Activated T-helper 2 cell treated with anti-CD3 and anti-CD28 coated beads, Interferon-gamma antibody, Interleukin-2, Interleukin-4, amounts not matched to agents 10 μg/mL and 5 μg/mL and 100 μg/mL, durations not matched to agents 14 hours and 24 hours and 36 hours (primary cell): ENCODE measurements at regions not wholly inside any gene's neighbourhood (a gene's known extent, or its start where the extent isn't known, plus 50 kb on each side); places are given as distances from the start of the nearest gene placed in this dataset.
"Not testable (repeated sequence)": the region's sequence is repeated elsewhere in the genome, so short reads cannot be mapped to it uniquely, and the experiment has no call there.

ENCODE experiments used
- DNase-seq: peaks from one replicate; pipeline ENCODE4 v3.0.0; 2021; ENCODE audit warnings: low spot score
- H3K27ac Mint-ChIP-seq: one replicate; pipeline ENCODE4 v1.8.0; 2021; ENCODE audit warnings: mixed read lengths
- H3K27me3 Mint-ChIP-seq: one replicate; pipeline ENCODE4 v1.8.0; 2021; ENCODE audit warnings: low read depth, mixed read lengths
- H3K36me3 Mint-ChIP-seq: one replicate; pipeline ENCODE4 v1.8.0; 2021; ENCODE audit warnings: low read depth, mixed read lengths
- H3K4me1 Mint-ChIP-seq: one replicate; pipeline ENCODE4 v1.8.0; 2021; ENCODE audit warnings: low read depth, mixed read lengths
- H3K4me3 Mint-ChIP-seq: one replicate; pipeline ENCODE4 v1.8.0; 2021; ENCODE audit warnings: low read depth, mild to moderate bottlenecking, moderate library complexity, mixed read lengths
- H3K9me3 Mint-ChIP-seq: one replicate; pipeline ENCODE4 v1.8.0; 2021; ENCODE audit warnings: mixed read lengths
- intact Hi-C: fragments of 100-400 bp; cut with micrococcal nuclease; formaldehyde crosslinking; loops from one replicate; pipeline ENCODE4 v1.15.1; 2023

DNA sequence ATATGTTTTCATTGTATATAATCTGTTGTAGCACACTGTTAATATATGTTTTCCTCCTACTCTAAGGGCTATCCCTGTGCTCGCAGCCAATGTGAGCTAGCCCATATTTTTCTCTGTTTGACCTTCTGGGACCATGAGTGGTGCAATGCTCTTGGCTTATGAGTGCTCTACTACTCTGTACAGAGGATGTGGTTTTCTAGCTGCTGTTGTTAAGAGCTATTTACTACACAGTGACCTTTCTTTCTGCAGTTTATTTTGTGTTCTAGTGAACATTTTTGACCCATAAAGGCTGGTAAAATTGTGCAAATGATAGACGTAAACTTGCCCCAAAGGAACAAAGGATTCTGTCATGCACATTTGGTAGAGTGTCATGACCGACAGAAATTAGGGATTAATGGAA is 84.1 kb upstream of the CPHXL start:
- H3K9me3 Mint-ChIP-seq, result no peaks in the 10 kb centered on the region

DNA sequence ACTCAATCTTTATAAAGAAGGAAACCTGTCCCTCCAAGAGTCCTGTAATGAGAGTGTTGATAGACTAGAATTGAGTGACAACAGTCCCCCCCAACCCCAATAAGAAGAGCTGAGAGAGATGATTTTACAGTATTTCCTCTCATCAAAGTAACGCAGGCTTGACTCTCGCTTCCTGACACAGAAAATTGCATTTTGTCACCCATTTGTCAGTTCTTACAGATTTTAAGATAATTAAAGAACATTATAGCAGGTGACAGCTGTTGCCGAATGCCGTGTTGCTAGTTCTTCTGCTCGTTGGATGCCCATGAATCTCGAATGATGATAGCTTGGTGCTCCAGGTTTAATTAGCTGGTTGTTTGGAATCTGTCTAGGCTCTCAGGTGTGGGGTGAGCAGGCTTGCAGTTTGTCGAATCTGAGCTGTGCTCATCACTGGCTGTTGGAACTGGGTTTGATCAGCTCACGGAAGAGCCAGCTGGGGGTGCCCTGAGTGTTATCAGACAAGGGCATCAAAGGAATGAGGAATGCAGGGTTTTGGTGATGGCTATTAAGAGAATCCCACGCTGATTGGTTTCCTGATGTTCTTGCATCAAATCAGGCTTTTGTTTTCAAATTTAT is 84.8 kb upstream of the CPHXL start:
- no peaks in the 10 kb centered on the region for H3K4me1 Mint-ChIP-seq
- H3K27ac Mint-ChIP-seq, result no peak overlapping the region
- no peaks in the 10 kb centered on the region for H3K36me3 Mint-ChIP-seq
- intact Hi-C loops, result no loop called here
- no peaks in the 10 kb centered on the region for H3K9me3 Mint-ChIP-seq
- DNase-seq, result no peak
- no peak overlapping the region for H3K4me3 Mint-ChIP-seq
- H3K27me3 Mint-ChIP-seq, result no peaks in the 10 kb centered on the region

More for the DNA sequence above, 84.1 kb upstream of the CPHXL start:
- intact Hi-C loops, result no loop called here
- no peaks in the 10 kb centered on the region for H3K27me3 Mint-ChIP-seq
- H3K27ac Mint-ChIP-seq, result no peak overlapping the region
- no peaks in the 10 kb centered on the region for H3K4me1 Mint-ChIP-seq
- no peak overlapping the region for H3K4me3 Mint-ChIP-seq
- H3K36me3 Mint-ChIP-seq, result no peaks in the 10 kb centered on the region
- DNase-seq, result no peak

DNA sequence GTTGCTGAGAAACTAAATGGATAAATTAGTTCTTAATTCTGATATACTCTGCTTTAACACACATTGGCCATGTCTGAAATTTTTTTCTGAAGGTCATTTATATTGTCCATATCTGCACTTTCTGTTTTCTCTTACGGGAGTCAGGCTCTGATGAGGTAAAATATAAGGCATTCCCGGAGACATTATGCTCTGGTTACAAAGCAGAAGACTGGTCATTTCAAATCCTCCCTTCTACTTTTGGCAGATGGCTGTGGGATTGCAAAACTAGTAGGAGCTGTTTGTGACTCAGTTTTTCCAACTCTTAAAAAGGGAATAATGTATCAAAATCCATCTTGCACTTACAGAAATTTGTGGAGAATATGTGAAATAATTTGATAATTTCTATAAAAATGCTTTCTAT is 92.2 kb upstream of the CPHXL start:
- intact Hi-C loops, result no loop called here
- no peak for DNase-seq
- no peaks in the 10 kb centered on the region for H3K27me3 Mint-ChIP-seq
- H3K4me3 Mint-ChIP-seq, result no peak overlapping the region
- H3K36me3 Mint-ChIP-seq, result no peaks in the 10 kb centered on the region
- H3K9me3 Mint-ChIP-seq, result no peaks in the 10 kb centered on the region
- no peaks in the 10 kb centered on the region for H3K4me1 Mint-ChIP-seq
- no peak overlapping the region for H3K27ac Mint-ChIP-seq

DNA sequence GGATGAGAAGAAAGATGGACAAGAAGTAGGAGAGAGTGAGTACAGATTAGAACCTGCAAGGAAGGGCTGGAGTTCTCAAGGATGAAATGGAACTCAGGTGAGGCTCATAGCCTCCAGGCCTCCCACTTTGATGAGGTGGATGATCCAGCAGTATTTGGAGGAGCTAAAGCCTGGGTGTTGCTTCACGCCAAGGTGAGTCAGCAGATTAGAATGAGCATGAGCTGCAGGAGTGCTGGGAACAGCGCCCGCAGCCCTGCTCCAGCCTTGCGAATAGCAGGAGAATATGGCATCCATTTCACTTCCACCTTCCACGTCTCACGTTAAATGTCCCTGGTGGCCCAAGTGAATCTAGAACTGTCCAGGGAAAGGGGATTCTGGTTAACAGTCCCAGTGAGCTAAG is 94.4 kb upstream of the CPHXL start:
- Mint-ChIP-seq H3K27me3 (no peaks in the 10 kb centered on the region), H3K27ac (no peak overlapping the region), H3K4me1 (no peaks in the 10 kb centered on the region), H3K4me3 (no peak overlapping the region), H3K9me3 (no peaks in the 10 kb centered on the region), H3K36me3 (no peaks in the 10 kb centered on the region)
- intact Hi-C loops, result no loop called here
- no peak for DNase-seq

DNA sequence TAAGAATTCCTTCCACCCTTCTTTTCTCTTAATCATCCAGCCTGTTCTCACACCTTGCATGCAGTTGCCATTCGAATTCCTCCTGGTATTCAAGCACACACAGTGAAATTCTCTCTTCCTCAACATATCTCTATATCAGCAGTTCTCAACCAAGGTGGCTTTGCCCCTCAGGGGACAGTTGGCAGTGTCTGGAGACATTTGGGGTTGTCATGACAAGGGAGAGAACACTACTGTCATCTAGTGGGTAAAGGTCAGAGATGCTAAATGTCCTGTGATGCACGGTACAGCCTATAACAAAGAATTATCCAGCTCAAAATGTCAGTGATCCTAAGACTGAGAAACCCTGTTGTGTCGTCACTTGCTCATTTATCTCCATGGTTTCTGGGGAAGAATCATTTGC is 94.8 kb upstream of the CPHXL start:
- H3K4me1 Mint-ChIP-seq, result no peaks in the 10 kb centered on the region
- H3K27ac Mint-ChIP-seq, result no peak overlapping the region
- no peak for DNase-seq
- H3K9me3 Mint-ChIP-seq, result no peaks in the 10 kb centered on the region
- H3K27me3 Mint-ChIP-seq, result no peaks in the 10 kb centered on the region
- no peak overlapping the region for H3K4me3 Mint-ChIP-seq
- intact Hi-C loops, result no loop called here
- H3K36me3 Mint-ChIP-seq, result no peaks in the 10 kb centered on the region

DNA sequence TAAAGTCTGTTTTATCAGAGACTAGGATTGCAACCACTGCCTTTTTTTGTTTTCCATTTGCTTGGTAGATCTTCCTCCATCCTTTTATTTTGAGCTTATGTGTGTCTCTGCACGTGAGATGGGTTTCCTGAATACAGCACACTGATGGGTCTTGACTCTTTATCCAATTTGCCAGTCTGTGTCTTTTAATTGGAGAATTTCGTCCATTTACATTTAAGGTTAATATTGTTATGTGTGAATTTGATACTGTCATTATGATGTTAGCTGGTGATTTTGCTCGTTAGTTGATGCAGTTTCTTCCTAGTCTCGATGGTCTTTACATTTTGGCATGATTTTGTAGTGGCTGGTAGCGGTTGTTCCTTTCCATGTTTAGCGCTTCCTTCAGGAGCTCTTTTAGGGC is 99.5 kb upstream of the CPHXL start:
- H3K9me3 Mint-ChIP-seq, result peaks cover 13% of the 10 kb centered on the region
- H3K4me3 Mint-ChIP-seq, H3K36me3 Mint-ChIP-seq, H3K4me1 Mint-ChIP-seq, H3K27ac Mint-ChIP-seq, DNase-seq, H3K27me3 Mint-ChIP-seq, intact Hi-C loops: not testable (repeated sequence)

DNA sequence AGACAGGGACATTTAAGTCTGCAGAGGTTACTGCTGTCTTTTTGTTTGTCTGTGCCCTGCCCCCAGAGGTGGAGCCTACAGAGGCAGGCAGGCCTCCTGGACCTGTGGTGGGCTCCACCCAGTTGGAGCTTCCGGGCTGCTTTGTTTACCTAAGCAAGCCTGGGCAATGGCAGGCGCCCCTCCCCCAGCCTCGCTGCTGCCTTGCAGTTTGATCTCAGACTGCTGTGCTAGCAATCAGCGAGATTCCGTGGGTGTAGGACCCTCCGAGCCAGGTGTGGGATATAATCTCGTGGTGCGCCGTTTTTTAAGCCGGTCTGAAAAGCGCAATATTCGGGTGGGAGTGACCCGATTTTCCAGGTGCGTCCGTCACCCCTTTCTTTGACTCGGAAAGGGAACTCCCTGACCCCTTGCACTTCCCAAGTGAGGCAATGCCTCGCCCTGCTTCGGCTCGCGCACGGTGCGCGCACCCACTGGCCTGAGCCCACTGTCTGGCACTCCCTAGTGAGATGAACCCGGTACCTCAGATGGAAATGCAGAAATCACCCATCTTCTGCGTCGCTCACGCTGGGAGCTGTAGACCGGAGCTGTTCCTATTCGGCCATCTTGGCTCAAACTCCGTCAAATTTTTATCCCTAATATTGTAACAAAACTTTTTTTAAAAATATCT is 101.2 kb upstream of the CPHXL start:
- H3K4me3 Mint-ChIP-seq, H3K4me1 Mint-ChIP-seq, H3K27me3 Mint-ChIP-seq, H3K36me3 Mint-ChIP-seq, DNase-seq, H3K27ac Mint-ChIP-seq, intact Hi-C loops: not testable (repeated sequence)
- peaks cover 13% of the 10 kb centered on the region for H3K9me3 Mint-ChIP-seq

DNA sequence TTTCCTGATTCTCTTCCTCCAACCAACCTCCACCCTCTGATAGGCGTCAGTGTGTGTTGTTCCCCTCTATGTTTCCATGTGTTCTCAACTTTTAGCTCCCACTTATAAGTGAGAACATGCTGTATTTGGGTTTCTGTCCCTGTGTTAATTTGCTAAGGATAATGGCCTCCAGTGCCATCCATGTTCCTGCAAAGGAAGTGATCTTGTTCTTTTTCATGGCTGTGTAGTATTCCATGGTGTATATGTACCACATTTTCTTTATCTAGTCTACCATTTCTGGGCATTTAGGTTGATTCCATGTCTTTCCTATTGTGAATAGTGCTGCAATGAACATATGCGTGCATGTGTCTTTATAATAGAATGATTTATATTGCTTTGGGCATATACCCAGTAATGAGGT is 107.1 kb upstream of the CPHXL start:
- H3K27me3 Mint-ChIP-seq, H3K27ac Mint-ChIP-seq, intact Hi-C loops: not testable (repeated sequence)

DNA sequence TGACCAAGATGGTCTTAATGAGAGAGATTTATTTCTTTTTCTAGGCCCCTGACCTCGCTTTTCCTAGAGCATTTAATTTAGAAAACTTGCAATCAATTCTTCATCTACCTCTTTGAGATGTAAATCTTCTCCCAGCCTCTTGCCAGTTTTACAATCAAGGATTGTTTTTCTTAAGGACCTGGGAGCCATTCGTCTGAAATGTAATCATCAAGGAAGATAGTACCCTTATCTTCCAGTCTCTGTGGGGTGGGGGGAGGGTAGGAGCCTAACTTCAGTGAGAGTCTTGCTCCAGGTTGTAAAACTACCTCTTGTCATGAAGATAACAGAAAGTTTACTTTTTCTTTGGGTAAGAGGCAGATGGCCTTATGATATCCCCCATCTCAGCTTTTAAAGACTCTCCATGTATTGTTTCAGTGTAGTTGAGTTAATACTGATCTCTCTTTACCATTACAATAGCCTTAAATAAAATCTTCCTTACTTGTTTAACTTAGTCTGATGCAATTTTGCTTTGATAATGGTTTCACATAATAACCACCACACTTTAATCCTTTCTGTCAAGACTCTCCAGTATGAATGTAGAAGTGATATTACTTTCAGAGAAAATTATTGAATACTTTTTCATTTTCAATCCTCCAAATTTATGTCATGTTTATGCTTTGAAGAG is 110.2 kb upstream of the CPHXL start:
- no peaks in the 10 kb centered on the region for H3K9me3 Mint-ChIP-seq
- intact Hi-C loops, result no loop called here
- no peak for DNase-seq
- H3K4me3 Mint-ChIP-seq, result no peak overlapping the region
- H3K27ac Mint-ChIP-seq, result no peak overlapping the region
- H3K4me1 Mint-ChIP-seq, result no peaks in the 10 kb centered on the region
- no peaks in the 10 kb centered on the region for H3K27me3 Mint-ChIP-seq
- no peaks in the 10 kb centered on the region for H3K36me3 Mint-ChIP-seq

More for the DNA sequence above, 107.1 kb upstream of the CPHXL start:
- not testable (repeated sequence) for H3K4me1 Mint-ChIP-seq, H3K4me3 Mint-ChIP-seq, H3K36me3 Mint-ChIP-seq, DNase-seq
- H3K9me3 Mint-ChIP-seq, result peaks cover 13% of the 10 kb centered on the region

DNA sequence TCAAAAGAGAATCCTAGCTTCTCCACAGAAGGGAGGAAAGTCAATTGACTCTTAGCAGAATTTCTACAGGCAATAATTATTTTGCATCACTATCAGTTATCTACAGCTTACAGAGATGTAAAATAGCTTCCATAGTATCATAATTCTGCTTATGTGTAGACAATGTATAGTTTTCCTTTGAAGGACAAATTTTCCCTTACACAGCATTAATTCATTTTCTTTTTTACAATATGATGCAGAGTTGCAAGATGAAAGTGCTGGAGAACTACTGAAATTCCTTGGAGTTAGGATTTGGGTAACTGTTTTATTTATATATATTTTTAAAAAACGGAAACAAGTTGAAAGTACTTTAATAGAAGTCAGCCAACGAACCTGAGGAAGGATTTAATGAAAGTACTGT is 111.0 kb upstream of the CPHXL start:
- H3K4me1 Mint-ChIP-seq, result no peaks in the 10 kb centered on the region
- intact Hi-C loops, result no loop called here

DNA sequence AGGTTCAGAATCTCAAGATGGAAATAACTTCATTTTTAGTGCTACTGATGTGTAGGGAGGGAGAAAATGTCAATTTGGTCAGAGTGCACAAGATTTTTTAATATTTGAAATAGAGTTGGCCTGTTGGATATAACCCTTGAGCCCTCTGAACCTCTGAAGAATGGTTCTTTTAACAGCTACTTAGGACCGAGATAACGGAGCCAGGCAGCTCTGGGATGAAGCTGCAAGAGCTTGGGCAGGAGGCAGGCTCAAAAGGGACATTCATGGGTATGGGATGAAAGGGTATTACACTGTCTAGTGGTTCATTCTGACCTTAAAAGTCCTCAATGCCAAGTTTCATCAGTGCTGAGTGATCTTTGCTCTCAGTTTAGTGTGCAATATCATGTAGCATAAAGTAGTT is 111.4 kb upstream of the CPHXL start:
- Mint-ChIP-seq H3K4me1 (no peaks in the 10 kb centered on the region), H3K9me3 (no peaks in the 10 kb centered on the region), H3K27me3 (no peaks in the 10 kb centered on the region), H3K27ac (no peak overlapping the region), H3K4me3 (no peak overlapping the region), H3K36me3 (no peaks in the 10 kb centered on the region)
- intact Hi-C loops, result no loop called here
- DNase-seq, result no peak

More for the DNA sequence above, 111.0 kb upstream of the CPHXL start:
- H3K27me3 Mint-ChIP-seq, result no peaks in the 10 kb centered on the region
- H3K36me3 Mint-ChIP-seq, result no peaks in the 10 kb centered on the region
- no peaks in the 10 kb centered on the region for H3K9me3 Mint-ChIP-seq
- no peak overlapping the region for H3K4me3 Mint-ChIP-seq
- DNase-seq, result no peak
- H3K27ac Mint-ChIP-seq, result no peak overlapping the region

DNA sequence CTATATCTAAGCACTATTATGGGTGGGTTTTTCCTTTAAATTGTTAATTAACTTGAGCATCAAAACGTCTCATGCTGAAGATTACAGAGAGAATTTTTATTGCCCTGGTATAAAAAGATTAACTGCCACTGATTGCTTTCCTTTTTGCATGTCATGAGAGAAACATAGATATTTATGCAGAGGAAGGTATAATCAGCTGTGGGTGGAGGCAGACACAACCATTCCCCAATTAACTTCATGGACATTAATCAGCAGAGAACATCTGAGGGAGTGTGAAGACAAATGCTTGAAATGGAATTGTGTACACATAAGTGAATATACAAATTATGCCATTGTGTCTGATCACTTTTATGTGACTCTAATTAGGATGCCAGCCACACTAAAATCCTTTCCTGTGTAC is 115.2 kb upstream of the CPHXL start:
- Mint-ChIP-seq H3K27ac (no peak overlapping the region), H3K4me3 (no peak overlapping the region), H3K4me1 (no peaks in the 10 kb centered on the region), H3K9me3 (no peaks in the 10 kb centered on the region), H3K36me3 (no peaks in the 10 kb centered on the region), H3K27me3 (no peaks in the 10 kb centered on the region)
- no peak for DNase-seq
- intact Hi-C loops, result no loop called here

DNA sequence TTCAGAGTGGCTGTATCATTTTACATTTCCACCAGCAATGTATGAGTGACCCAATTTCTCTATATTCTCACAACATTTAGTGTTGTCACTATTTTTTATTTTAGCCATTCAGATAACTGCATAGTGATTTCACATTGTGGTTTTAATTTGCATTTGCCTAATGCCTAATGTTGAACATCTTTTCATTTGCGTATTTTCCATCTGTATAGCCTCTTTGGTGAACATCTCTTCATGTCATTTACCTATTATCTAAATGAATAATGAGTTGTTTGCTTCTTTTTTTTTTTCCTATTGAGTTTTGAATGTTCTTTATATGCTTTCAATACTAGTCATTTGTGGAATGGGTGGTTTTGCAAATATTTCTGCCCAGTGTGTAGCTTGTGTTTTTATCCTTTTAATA is 120.9 kb upstream of the CPHXL start:
- no peaks in the 10 kb centered on the region for H3K27me3 Mint-ChIP-seq
- H3K4me3 Mint-ChIP-seq, result no peak overlapping the region
- no peaks in the 10 kb centered on the region for H3K4me1 Mint-ChIP-seq
- intact Hi-C loops, result no loop called here
- H3K27ac Mint-ChIP-seq, result no peak overlapping the region
- H3K36me3 Mint-ChIP-seq, result no peaks in the 10 kb centered on the region
- no peak for DNase-seq
- no peaks in the 10 kb centered on the region for H3K9me3 Mint-ChIP-seq
